Chondrocyte (in vitro differentiated cells): ENCODE measurements at regions not wholly inside any gene's neighbourhood (a gene's known extent, or its start where the extent isn't known, plus 50 kb on each side); places are given as distances from the start of the nearest gene placed in this dataset.

ENCODE experiments used
- DNase-seq: peaks from one replicate; pipeline ENCODE4 v3.0.0; 2021; ENCODE audit warnings: mixed read lengths, low spot score
- H3K27ac Mint-ChIP-seq: one replicate; pipeline ENCODE4 v1.8.0; 2021; ENCODE audit warnings: mild to moderate bottlenecking, moderate library complexity, mixed read lengths; ENCODE audit not compliant: unreplicated experiment
- H3K27me3 Mint-ChIP-seq: 2 replicates; pipeline ENCODE4 v1.8.0; 2021; ENCODE audit warnings: low read depth, mixed read lengths
- H3K36me3 Mint-ChIP-seq: 2 replicates; pipeline ENCODE4 v1.8.0; 2021; ENCODE audit warnings: low read depth, mixed read lengths
- H3K4me1 Mint-ChIP-seq: 2 replicates; pipeline ENCODE4 v1.8.0; 2021; ENCODE audit warnings: low read depth, mild to moderate bottlenecking, mixed read lengths
- H3K4me3 Mint-ChIP-seq: one replicate; pipeline ENCODE4 v1.8.0; 2021; ENCODE audit warnings: mild to moderate bottlenecking, moderate library complexity, mixed read lengths; ENCODE audit not compliant: unreplicated experiment
- H3K9me3 Mint-ChIP-seq: 2 replicates; pipeline ENCODE4 v1.8.0; 2021; ENCODE audit warnings: low read depth, mixed read lengths
- TF ChIP-seq, protein P1 (sequence below): fragments of 200-600 bp; sonication (generic); IDR thresholded peaks from 2 replicates; pipeline ENCODE4 v1.5.0; 2021; ENCODE audit warnings: antibody characterized with exemption, mild to moderate bottlenecking, moderate library complexity

DNA sequence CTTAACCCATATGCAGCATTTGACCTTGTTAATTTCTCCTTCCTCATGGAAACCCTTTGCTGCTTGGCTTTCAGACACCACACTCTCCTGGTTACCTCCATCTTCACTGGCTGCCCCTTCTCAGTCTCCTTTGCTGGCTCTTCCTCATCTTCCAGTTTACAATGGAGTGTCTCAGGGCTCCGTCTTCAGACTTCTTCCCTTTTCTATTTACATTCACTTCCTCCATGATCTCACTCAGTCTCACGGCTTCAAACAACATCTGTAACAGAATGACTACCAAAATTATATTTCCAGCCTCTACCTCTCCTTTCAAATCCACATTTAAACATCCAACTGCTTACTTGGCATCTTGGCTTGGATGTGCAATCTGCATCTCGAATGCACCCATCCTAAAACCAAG is 140.4 kb downstream of the DKK1 start:
- Mint-ChIP-seq H3K36me3 (no peaks in the 10 kb centered on the region), H3K27ac (no peak overlapping the region), H3K4me1 (peaks cover 24% of the 10 kb centered on the region), H3K27me3 (no peaks in the 10 kb centered on the region), H3K9me3 (no peaks in the 10 kb centered on the region), H3K4me3 (no peak overlapping the region)
- no peak for DNase-seq
- TF ChIP-seq, protein P1, sequence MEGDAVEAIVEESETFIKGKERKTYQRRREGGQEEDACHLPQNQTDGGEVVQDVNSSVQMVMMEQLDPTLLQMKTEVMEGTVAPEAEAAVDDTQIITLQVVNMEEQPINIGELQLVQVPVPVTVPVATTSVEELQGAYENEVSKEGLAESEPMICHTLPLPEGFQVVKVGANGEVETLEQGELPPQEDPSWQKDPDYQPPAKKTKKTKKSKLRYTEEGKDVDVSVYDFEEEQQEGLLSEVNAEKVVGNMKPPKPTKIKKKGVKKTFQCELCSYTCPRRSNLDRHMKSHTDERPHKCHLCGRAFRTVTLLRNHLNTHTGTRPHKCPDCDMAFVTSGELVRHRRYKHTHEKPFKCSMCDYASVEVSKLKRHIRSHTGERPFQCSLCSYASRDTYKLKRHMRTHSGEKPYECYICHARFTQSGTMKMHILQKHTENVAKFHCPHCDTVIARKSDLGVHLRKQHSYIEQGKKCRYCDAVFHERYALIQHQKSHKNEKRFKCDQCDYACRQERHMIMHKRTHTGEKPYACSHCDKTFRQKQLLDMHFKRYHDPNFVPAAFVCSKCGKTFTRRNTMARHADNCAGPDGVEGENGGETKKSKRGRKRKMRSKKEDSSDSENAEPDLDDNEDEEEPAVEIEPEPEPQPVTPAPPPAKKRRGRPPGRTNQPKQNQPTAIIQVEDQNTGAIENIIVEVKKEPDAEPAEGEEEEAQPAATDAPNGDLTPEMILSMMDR, result no peak

DNA sequence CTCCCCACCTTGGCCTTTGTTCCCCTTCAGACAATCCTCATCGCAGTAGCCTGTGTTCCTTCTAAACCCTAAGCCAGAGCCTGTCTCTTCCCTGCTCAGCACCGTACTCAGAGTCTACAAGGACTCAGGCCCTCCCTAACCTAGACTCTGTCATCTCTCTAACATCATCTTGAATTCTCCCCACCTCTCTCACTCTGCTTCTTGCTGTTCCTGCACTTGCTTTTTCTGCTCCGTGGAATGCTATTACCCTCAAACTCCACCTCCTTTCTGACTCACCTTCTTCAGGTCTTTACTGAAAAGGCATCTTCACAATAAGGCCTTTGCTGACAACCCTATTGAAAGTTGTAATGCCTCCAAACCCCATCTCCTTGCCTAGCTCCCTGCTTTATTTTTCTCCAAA is 141.0 kb downstream of the DKK1 start:
- peaks cover 30% of the 10 kb centered on the region for H3K4me1 Mint-ChIP-seq
- TF ChIP-seq, protein P1, result no peak
- no peak for DNase-seq
- no peaks in the 10 kb centered on the region for H3K27me3 Mint-ChIP-seq
- no peaks in the 10 kb centered on the region for H3K36me3 Mint-ChIP-seq
- H3K4me3 Mint-ChIP-seq, result no peak overlapping the region
- no peak overlapping the region for H3K27ac Mint-ChIP-seq
- H3K9me3 Mint-ChIP-seq, result no peaks in the 10 kb centered on the region

DNA sequence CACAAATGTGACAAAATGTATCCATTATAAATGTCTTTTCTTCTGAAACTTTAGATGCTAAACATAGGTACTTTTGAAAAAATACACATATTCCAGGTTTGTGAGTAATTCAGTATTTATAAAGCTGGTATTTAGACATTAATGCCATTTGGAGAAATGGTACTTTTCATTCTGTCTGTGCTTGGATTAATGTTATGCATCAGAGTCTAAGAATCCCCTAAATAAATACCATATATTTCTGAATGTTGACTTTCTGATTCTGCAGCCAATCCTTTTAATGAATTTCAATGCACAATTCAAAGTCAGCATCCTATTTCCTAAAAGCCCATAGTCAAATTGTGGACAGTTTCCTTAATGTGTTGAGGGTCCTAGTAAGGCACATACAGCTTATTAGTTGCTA is 145.0 kb downstream of the DKK1 start:
- H3K27ac Mint-ChIP-seq, result peak overlapping the region; percentile 69

DNA sequence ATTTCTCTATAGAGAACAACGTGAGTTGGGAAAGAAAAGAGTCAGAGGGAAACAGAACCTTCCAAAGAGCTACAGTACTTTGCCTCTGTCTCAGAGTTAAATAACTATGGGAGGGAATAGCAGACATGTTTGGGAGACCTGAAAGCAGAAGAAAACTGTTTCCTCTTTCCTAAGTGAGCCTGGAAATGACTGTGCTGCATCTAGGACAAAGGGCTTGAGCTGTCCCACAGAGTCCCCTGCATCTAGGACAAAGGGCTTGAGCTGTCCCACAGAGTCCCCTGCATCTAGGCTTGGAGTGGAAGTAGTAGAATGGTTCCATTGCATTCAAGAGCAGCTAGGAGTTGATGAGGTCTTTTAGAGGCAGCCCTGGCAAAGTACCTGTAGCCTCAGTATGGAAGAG is 149.7 kb downstream of the DKK1 start:
- H3K27ac Mint-ChIP-seq, result no peak overlapping the region

More for the DNA sequence above, 145.0 kb downstream of the DKK1 start:
- H3K4me3 Mint-ChIP-seq, result no peak overlapping the region
- H3K9me3 Mint-ChIP-seq, result no peaks in the 10 kb centered on the region
- no peaks in the 10 kb centered on the region for H3K27me3 Mint-ChIP-seq
- H3K36me3 Mint-ChIP-seq, result no peaks in the 10 kb centered on the region
- H3K4me1 Mint-ChIP-seq, result peaks cover 38% of the 10 kb centered on the region
- DNase-seq, result no peak
- TF ChIP-seq, protein P1, result no peak

DNA sequence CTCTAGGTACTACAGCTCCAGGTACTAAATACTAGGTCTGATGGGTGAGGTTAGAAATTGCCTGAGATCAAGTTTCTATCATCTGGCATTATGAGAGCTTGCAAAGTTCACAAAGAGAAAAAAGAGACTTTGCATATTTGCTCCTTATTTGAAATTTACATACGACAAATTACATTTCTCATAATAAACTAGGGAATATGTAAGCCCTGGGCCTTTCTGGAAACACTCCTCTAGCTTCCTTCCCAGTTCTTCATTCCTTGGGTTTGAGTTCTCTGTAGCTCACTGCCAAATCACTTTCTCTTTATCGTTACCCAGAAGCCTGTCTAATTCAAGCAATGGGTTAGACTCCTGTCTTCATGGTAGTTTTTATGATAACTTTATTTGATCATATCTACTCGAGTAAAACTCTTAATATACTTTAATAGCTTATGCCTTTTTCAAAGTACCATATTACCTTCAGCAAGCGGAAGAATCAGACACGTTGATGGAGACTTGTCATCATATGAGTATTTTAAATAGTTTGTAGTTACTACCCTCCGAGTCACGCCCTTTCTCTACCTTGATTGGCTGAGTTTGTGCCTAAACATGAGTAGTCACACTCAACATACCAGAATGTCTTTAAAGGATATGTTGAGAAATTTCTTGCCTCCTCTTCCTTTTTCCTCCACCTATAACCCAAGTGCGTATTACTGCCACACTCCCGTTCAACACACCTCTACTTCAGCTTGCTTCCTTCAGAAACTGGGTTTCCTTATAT is 150.5 kb downstream of the DKK1 start:
- peaks cover 62% of the 10 kb centered on the region for H3K4me1 Mint-ChIP-seq
- peaks cover 2% of the 10 kb centered on the region for H3K36me3 Mint-ChIP-seq
- no peak overlapping the region for H3K27ac Mint-ChIP-seq
- TF ChIP-seq, protein P1, result no peak
- no peak overlapping the region for H3K4me3 Mint-ChIP-seq
- H3K27me3 Mint-ChIP-seq, result no peaks in the 10 kb centered on the region
- H3K9me3 Mint-ChIP-seq, result peaks cover 7% of the 10 kb centered on the region
- DNase-seq, result no peak

More for the DNA sequence above, 149.7 kb downstream of the DKK1 start:
- Mint-ChIP-seq H3K36me3 (peaks cover 2% of the 10 kb centered on the region), H3K27me3 (no peaks in the 10 kb centered on the region), H3K4me3 (no peak overlapping the region), H3K9me3 (peaks cover 6% of the 10 kb centered on the region), H3K4me1 (peaks cover 67% of the 10 kb centered on the region)
- TF ChIP-seq, protein P1, result no peak
- DNase-seq, result no peak
